HL-60 (cell line): ENCODE measurements at regions not wholly inside any gene's neighbourhood (a gene's known extent, or its start where the extent isn't known, plus 50 kb on each side); places are given as distances from the start of the nearest gene placed in this dataset.

Experiments
- DNase-seq, 2 experiments: peaks; one replicate each; pipeline ENCODE4 v3.0.0-alpha.2; 2010 to 2020; ENCODE audit warnings: low read depth in 1 of 2, low spot score in 1 of 2
- H3K27ac ChIP-seq: fragments of 250-450 bp; sonication (Bioruptor Pico); replicated peaks from 2 replicates; pipeline ENCODE4 v1.5.1; 2020; ENCODE audit warnings: mild to moderate bottlenecking, moderate library complexity
- H3K27me3 ChIP-seq: fragments of 250-450 bp; sonication (Bioruptor Pico); 2 replicates; pipeline ENCODE4 v1.5.1; 2021; ENCODE audit warnings: mild to moderate bottlenecking, moderate library complexity; ENCODE audit not compliant: insufficient read depth, poor library complexity, severe bottlenecking
- H3K4me3 ChIP-seq: replicated peaks from 2 replicates; pipeline ENCODE4 v1.5.1; 2011; ENCODE audit warnings: mild to moderate bottlenecking, control low read depth, low read length; ENCODE audit not compliant: insufficient read depth
- GABPA ChIP-seq: IDR thresholded peaks from 2 replicates; pipeline ENCODE4 v1.6.1; 2012; ENCODE audit warnings: low read depth
- POLR2AphosphoS5 ChIP-seq: IDR thresholded peaks from 2 replicates; pipeline ENCODE4 v1.6.1; 2012; ENCODE audit warnings: low read depth
- SPI1 ChIP-seq: IDR thresholded peaks from 2 replicates; pipeline ENCODE4 v1.6.1; 2012; ENCODE audit warnings: low read depth, mild to moderate bottlenecking, borderline replicate concordance
- TF ChIP-seq, protein P1 (sequence below): IDR thresholded peaks from 2 replicates; pipeline ENCODE4 v1.6.1; 2012; ENCODE audit warnings: low read depth; ENCODE audit not compliant: insufficient replicate concordance
- TF ChIP-seq, protein P2 (sequence below): IDR thresholded peaks from one replicate; pipeline ENCODE4 v1.5.1; 2011; ENCODE audit warnings: low read length, control low read depth, inconsistent platforms; ENCODE audit not compliant: insufficient read depth

DNA sequence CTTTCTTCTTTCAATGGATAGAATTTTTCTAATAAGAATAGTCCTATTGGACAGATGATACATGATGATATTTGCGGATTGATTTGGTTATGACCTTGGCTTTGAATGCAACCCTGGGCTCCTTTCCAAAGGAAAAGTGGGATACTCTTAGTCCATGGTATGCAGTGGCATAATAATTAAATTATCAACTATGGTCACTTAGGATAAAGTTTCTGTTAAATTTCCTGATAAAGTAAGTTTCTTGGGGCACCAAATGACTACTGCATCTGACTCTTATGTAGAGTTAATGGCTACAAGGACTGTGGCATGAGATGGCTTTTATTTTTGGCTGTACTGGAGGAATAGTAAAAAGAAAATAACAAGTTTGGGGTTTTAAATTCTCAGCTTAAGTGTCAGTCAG, 126.7 kb downstream of the QPCT start:
- TF ChIP-seq, protein P1, sequence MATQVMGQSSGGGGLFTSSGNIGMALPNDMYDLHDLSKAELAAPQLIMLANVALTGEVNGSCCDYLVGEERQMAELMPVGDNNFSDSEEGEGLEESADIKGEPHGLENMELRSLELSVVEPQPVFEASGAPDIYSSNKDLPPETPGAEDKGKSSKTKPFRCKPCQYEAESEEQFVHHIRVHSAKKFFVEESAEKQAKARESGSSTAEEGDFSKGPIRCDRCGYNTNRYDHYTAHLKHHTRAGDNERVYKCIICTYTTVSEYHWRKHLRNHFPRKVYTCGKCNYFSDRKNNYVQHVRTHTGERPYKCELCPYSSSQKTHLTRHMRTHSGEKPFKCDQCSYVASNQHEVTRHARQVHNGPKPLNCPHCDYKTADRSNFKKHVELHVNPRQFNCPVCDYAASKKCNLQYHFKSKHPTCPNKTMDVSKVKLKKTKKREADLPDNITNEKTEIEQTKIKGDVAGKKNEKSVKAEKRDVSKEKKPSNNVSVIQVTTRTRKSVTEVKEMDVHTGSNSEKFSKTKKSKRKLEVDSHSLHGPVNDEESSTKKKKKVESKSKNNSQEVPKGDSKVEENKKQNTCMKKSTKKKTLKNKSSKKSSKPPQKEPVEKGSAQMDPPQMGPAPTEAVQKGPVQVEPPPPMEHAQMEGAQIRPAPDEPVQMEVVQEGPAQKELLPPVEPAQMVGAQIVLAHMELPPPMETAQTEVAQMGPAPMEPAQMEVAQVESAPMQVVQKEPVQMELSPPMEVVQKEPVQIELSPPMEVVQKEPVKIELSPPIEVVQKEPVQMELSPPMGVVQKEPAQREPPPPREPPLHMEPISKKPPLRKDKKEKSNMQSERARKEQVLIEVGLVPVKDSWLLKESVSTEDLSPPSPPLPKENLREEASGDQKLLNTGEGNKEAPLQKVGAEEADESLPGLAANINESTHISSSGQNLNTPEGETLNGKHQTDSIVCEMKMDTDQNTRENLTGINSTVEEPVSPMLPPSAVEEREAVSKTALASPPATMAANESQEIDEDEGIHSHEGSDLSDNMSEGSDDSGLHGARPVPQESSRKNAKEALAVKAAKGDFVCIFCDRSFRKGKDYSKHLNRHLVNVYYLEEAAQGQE = no peak
- DNase-seq = no peak
- Histone ChIP-seq H3K4me3 (no peak overlapping the region), H3K27me3 (no peaks in the 10 kb centered on the region), H3K27ac (no peak overlapping the region)

DNA sequence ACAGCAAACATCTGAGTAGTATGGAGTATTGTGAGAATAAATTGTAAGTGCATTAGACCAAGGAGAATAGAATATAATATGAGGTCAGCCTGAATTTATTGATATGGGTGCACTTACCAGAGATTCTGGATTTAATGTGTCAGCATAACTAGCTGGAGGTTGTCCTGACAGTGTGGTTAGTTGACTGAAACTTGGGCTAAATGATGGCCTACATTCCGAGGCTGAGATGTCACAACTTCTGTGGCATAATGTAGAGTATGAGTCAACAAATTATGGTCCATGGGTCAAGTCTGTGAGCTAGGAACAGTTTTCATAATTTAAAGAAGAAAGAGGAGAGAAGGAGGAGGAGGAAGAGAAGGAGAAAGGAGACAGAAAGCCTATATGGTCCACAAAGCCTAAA, 127.6 kb downstream of the QPCT start:
- DNase-seq = no peak

DNA sequence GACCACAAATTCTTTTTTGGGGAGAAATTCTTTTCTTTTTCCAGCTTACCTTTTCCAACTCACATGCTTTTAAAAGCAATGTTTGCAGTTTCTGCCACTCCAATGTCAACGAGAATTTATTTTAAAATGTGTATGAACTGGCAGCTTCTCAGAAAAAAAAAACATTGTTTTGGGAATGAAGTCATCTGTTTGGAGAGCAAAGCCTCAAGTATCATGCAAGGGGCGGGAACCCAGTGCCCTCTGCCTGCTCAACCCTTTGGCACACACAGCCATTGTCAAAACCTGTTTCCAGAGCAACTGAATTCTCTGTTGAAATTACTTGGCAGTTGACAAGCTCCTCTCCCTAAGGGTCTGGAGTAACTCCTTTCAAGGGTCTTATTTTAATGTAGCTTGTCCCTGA, 128.5 kb downstream of the QPCT start:
- DNase-seq = no peak
- no peak overlapping the region for H3K27ac ChIP-seq
- no peak overlapping the region for H3K4me3 ChIP-seq
- no peaks in the 10 kb centered on the region for H3K27me3 ChIP-seq
- TF ChIP-seq SPI1 (no peak), GABPA (no peak), POLR2AphosphoS5 (no peak)
- TF ChIP-seq, protein P1 = no peak
- TF ChIP-seq, protein P2, sequence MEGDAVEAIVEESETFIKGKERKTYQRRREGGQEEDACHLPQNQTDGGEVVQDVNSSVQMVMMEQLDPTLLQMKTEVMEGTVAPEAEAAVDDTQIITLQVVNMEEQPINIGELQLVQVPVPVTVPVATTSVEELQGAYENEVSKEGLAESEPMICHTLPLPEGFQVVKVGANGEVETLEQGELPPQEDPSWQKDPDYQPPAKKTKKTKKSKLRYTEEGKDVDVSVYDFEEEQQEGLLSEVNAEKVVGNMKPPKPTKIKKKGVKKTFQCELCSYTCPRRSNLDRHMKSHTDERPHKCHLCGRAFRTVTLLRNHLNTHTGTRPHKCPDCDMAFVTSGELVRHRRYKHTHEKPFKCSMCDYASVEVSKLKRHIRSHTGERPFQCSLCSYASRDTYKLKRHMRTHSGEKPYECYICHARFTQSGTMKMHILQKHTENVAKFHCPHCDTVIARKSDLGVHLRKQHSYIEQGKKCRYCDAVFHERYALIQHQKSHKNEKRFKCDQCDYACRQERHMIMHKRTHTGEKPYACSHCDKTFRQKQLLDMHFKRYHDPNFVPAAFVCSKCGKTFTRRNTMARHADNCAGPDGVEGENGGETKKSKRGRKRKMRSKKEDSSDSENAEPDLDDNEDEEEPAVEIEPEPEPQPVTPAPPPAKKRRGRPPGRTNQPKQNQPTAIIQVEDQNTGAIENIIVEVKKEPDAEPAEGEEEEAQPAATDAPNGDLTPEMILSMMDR = no peak

More for the DNA sequence above, 127.6 kb downstream of the QPCT start:
- TF ChIP-seq SPI1 = no peak
- TF ChIP-seq POLR2AphosphoS5 = no peak
- no peak for TF ChIP-seq GABPA
- TF ChIP-seq, protein P2 = no peak
- TF ChIP-seq, protein P1 = no peak
- Histone ChIP-seq H3K27me3 (no peaks in the 10 kb centered on the region), H3K4me3 (no peak overlapping the region), H3K27ac (no peak overlapping the region)

DNA sequence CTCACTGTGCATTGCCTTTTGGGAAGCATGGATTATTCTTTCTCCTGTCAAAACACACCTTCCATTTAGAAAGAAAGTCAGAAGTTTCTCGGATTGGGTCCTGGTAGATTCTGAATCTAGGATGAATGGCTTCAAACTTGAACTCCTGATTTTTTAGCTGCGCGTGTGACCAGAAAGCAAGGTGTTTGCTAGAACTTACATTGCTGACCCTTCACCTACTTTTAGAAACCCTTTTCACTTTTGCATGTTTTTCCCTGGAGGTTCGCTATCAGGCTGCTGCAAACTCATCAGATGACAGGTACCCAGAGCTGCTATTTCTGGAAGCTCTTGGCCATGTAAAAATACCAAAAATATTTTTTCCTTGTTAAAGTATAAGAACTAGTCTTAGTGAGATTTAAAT, 132.0 kb downstream of the QPCT start:
- Histone ChIP-seq H3K4me3 (no peak overlapping the region), H3K27me3 (no peaks in the 10 kb centered on the region), H3K27ac (no peak overlapping the region)
- DNase-seq = no peak
- TF ChIP-seq GABPA = no peak
- TF ChIP-seq SPI1 = no peak
- TF ChIP-seq, protein P1 = no peak
- TF ChIP-seq, protein P2 = no peak
- TF ChIP-seq POLR2AphosphoS5 = no peak
